ENCODE measurements at regions not wholly inside any gene's neighbourhood (a gene's known extent, or its start where the extent isn't known, plus 50 kb on each side); places are given as distances from the start of the nearest gene placed in this dataset.

DNA sequence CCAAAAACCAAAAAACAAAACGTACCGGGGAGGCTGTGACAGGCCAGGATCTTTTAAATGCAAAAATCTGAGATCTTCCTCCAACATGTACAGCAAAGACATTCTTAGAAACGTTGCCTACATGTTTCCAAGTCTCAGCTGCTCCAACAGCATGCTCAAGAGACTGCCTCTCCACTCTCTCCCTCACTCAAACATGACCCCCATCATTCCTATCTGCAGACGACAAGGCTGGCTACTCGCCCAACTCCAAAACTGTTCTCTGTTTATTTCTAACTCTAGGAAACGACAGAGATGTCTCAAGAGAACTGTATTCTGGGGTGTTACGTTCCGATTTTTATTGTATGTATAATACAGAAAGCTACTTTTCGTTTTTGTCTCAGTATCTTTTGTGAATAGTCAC is 57.5 kb upstream of the TMCC3 start:
- WGBS, result 20% methylated on average over 9 of the region's 9 CpGs
- Histone ChIP-seq H3K4me3 (ENCODE audit: low read length) (no peak overlapping the region), H3K9me3 (ENCODE audit: control insufficient read depth, low read length) (no peaks in the 10 kb centered on the region), H3K27me3 (ENCODE audit: control insufficient read depth, insufficient read depth) (no peaks in the 10 kb centered on the region), H3K4me1 (ENCODE audit: control insufficient read depth, insufficient read depth, low read length) (peaks cover 5% of the 10 kb centered on the region), H3K27ac (ENCODE audit: low read length) (no peak overlapping the region)
- DNase-seq (peak; percentile 33 to 83 (median 74)), ATAC-seq (peak; percentile 64 to 75)
- intact Hi-C loops (cut with DNase I), result no loop called here

DNA sequence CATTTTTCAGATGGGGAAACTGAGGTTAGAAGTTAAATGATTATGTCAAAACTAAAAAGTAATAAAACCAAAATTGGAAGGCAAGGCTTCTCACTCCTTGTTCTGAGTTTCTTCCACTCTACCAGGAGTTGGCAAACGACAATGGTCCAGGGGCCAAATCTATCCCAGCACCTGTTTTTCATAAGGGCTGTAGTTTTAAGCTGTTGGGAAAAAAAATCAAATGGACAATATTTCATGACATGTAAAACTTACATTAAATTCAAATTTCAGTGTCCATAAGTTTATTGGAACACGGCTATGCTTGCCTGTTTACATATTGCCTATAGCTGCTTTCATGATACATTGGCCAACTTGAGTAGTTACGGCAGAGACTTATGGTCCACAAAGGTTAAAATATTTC is 56.7 kb upstream of the TMCC3 start:
- Histone ChIP-seq H3K27me3 (ENCODE audit: control insufficient read depth, insufficient read depth) (no peaks in the 10 kb centered on the region), H3K9me3 (ENCODE audit: control insufficient read depth, low read length) (no peaks in the 10 kb centered on the region), H3K4me1 (ENCODE audit: control insufficient read depth, insufficient read depth, low read length) (peaks cover 5% of the 10 kb centered on the region), H3K4me3 (ENCODE audit: low read length) (no peak overlapping the region), H3K27ac (ENCODE audit: low read length) (no peak overlapping the region)
- ATAC-seq (no peak), DNase-seq (no peak)
- intact Hi-C loops (cut with DNase I), result no loop called here
- WGBS, result 82% methylated on average over 3 of the region's 3 CpGs

DNA sequence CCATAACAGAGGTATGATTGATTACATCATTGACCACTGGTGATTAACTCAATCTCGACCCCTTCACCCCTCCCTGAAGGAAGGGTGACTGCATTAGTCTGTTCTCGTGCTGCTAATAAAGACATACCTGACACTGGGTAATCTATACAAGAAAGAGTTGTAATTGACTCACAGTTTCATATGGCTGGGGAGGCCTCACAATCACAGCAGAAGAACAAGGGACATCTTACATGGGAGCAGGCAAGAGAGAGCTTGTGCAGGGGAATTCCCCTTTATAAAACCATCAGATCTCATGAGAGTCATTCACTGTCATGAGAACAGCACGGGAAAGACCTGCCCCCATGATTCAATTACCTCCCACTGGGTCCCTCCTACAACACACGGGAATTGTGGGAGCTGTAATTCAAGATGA is 55.9 kb upstream of the TMCC3 start:
- no peaks in the 10 kb centered on the region for H3K9me3 ChIP-seq (ENCODE audit: control insufficient read depth, low read length)
- H3K27me3 ChIP-seq (ENCODE audit: control insufficient read depth, insufficient read depth), result no peaks in the 10 kb centered on the region
- H3K4me3 ChIP-seq (ENCODE audit: low read length), result no peak overlapping the region
- DNase-seq (no peak), ATAC-seq (no peak)
- H3K4me1 ChIP-seq (ENCODE audit: control insufficient read depth, insufficient read depth, low read length), result peaks cover 5% of the 10 kb centered on the region
- intact Hi-C loops (cut with DNase I), result no loop called here
- H3K27ac ChIP-seq (ENCODE audit: low read length), result no peak overlapping the region
- WGBS, result 72% methylated on average over 4 of the region's 4 CpGs

DNA sequence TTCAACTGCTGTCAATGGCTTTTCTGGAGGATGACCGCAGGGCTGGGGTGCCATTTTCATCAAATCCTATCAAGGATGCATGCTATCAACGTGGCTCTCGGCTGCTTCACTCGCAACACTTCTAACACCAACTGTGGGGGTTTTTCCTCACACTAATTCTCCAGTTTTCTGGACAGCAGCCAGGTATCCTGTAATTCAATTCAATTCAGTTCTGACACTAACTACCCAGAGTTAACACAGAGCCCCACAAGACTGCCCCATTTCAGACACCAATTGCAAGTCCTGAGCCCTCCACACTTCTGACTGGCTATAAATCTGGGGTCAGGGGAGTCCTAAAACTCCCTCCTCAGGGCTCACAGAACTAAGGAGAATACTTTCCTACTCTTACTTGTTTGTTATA is 55.3 kb upstream of the TMCC3 start:
- Histone ChIP-seq H3K9me3 (ENCODE audit: control insufficient read depth, low read length) (no peaks in the 10 kb centered on the region), H3K4me1 (ENCODE audit: control insufficient read depth, insufficient read depth, low read length) (peaks cover 5% of the 10 kb centered on the region), H3K4me3 (ENCODE audit: low read length) (no peak overlapping the region), H3K27ac (ENCODE audit: low read length) (no peak overlapping the region), H3K27me3 (ENCODE audit: control insufficient read depth, insufficient read depth) (no peaks in the 10 kb centered on the region)
- WGBS, result 66% methylated on average over 4 of the region's 4 CpGs
- intact Hi-C loops (cut with DNase I), result no loop called here
- DNase-seq, result no peak
- ATAC-seq, result no peak

DNA sequence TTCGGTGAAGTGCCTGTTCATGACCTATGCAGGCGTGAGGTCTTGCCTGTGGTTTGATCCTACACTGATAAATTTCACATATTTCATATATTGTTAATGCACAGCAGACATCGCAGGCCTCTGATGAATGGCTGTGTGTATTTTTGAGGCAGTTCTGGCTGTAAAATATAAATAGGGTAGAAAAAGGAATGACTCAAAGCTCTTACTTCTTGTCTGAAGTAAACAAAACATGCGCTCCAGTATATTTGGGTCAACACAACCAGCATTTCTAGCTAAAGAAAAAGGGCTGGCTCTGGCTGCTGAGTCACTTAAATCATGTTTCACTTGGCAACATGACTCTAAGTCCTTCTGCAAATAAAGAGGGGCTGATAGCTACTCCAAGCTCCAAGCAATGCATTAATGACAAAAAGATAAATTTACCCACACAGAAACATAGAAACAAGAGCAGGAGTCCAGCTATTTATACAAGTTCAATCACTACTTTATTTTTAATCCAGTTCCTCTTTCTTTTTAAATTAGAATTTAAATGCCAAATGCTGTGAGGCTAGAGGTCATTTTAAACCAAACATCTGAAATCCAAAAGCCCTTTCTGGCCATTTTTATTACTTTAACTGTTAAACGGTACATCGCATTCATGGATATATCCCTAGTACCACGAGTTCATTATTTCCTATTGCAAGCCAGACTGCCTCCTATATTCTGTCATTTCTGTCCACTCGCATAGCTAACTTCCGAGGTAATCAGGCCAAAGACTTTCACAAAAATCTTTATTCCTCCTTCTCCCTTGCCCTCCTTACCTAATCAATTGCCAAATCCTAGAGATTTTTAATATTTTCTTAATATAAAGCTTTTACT is 54.3 kb upstream of the TMCC3 start:
- WGBS, result 52% methylated on average over 9 of the region's 9 CpGs
- intact Hi-C loops (cut with DNase I), result no loop called here
- H3K27ac ChIP-seq (ENCODE audit: low read length), result no peak overlapping the region

DNA sequence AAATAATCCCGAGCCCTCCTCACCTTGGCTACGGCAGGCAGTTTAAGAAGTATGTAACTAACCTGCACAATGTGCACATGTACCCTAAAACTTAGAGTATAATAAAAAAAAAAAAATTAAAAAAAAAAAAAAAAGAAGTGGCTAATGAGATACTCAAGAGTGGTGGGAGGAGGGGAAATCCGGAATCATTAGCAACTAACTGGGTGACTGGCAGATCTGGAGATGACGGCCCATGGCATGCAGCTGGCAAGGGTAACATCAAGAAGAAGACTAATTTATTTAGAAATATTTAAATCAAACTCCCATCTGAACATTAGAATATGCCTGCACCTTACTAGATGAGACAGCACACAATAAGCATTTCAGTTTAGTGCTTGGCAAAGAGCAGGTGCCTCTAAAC is 52.3 kb upstream of the TMCC3 start:
- DNase-seq, result no peak
- no peaks in the 10 kb centered on the region for H3K9me3 ChIP-seq (ENCODE audit: control insufficient read depth, low read length)
- peaks cover 5% of the 10 kb centered on the region for H3K4me1 ChIP-seq (ENCODE audit: control insufficient read depth, insufficient read depth, low read length)
- intact Hi-C loops (cut with DNase I), result no loop called here
- no peak overlapping the region for H3K4me3 ChIP-seq (ENCODE audit: low read length)
- H3K27me3 ChIP-seq (ENCODE audit: control insufficient read depth, insufficient read depth), result no peaks in the 10 kb centered on the region
- WGBS, result 95% methylated on average over 4 of the region's 4 CpGs
- no peak overlapping the region for H3K27ac ChIP-seq (ENCODE audit: low read length)
- no peak for ATAC-seq

More for the DNA sequence above, 54.3 kb upstream of the TMCC3 start:
- Histone ChIP-seq H3K4me3 (ENCODE audit: low read length) (no peak overlapping the region), H3K27me3 (ENCODE audit: control insufficient read depth, insufficient read depth) (no peaks in the 10 kb centered on the region), H3K4me1 (ENCODE audit: control insufficient read depth, insufficient read depth, low read length) (peaks cover 5% of the 10 kb centered on the region), H3K9me3 (ENCODE audit: control insufficient read depth, low read length) (no peaks in the 10 kb centered on the region)
- no peak for DNase-seq
- peak; percentile 63 to 82 for ATAC-seq

DNA sequence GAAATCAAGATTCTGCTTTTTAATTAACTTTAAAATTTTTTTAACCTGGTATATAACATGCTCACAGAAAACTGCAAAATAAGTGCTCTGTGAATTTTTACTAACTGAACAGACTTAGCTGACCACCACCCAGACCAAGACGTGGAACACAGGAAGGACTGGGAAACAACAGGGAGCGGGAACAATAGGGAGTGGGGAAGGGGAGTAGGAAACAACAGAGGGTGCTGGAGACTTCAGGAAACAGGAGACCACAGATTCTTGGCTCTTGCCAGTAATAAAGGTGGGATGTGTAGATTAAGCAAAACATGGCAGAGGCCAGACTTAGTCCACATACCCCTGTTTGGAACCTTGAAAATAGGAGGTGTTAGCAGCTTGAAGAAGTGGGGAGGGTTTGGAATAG is 51.4 kb upstream of the TMCC3 start:
- WGBS, result 68% methylated on average over 2 of the region's 2 CpGs
- no peaks in the 10 kb centered on the region for H3K27me3 ChIP-seq (ENCODE audit: control insufficient read depth, insufficient read depth)
- intact Hi-C loops (cut with DNase I), result no loop called here

DNA sequence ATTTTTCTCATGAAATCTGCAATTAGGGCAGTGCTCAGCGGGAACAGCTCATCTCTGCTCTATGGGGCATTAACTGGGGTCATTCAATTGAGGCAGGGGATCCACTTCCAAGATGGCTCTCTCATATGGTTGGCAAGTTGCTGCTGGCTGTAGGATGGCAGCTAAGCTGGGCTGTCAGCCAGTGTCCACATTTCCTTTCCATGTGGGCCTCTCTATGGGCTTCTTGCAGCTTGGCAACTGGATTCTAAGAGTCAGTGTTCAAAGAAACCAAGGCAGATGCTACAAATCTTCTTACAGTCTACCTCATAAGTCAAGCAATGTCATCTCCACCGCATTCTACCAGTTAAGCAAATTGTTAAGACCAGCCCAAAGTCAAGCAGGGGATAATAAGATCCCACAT is 50.3 kb upstream of the TMCC3 start:
- intact Hi-C loops (cut with DNase I), result no loop called here
- Histone ChIP-seq H3K4me1 (ENCODE audit: control insufficient read depth, insufficient read depth, low read length) (peaks cover 5% of the 10 kb centered on the region), H3K27me3 (ENCODE audit: control insufficient read depth, insufficient read depth) (no peaks in the 10 kb centered on the region), H3K27ac (ENCODE audit: low read length) (no peak overlapping the region), H3K9me3 (ENCODE audit: control insufficient read depth, low read length) (no peaks in the 10 kb centered on the region), H3K4me3 (ENCODE audit: low read length) (no peak overlapping the region)
- DNase-seq, result no peak
- over 99% methylated on average over 2 of the region's 2 CpGs for WGBS
- no peak for ATAC-seq

More for the DNA sequence above, 51.4 kb upstream of the TMCC3 start:
- H3K4me1 ChIP-seq (ENCODE audit: control insufficient read depth, insufficient read depth, low read length), result peaks cover 5% of the 10 kb centered on the region
- no peak overlapping the region for H3K27ac ChIP-seq (ENCODE audit: low read length)
- H3K4me3 ChIP-seq (ENCODE audit: low read length), result no peak overlapping the region
- H3K9me3 ChIP-seq (ENCODE audit: control insufficient read depth, low read length), result no peaks in the 10 kb centered on the region
- DNase-seq, result no peak
- no peak for ATAC-seq
